ENCODE measurements at regions not wholly inside any gene's neighbourhood (a gene's known extent, or its start where the extent isn't known, plus 50 kb on each side); places are given as distances from the start of the nearest gene placed in this dataset.

DNA sequence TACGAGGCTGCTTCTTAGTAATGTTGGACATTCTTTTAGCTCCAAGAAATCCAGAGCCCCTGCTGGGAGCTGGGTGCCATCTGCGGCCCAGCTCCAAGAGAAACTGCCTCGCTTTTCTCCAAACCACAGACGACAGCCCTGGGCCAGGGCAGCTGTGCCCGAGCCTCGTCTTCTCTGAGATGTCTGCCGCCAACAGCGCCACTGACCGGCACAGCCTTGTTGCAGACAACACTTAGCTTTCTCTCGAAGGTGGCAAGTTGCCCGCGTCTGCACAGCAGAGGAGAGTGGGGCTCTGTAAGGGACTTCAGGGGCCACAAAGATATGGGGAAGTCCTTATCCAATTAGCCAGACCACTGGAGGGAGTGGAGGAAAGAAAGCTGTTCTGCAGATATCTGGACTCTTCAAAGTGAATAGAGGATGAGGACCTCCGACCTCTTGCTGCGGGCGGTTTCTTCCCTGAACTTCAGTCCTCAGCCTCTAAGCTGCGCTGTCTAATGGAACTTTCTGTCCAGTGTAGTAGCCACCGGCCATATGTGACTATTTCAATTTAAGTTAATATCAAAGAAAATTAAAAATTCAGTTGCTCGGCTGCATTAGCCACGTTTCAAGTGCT lies 63.9 kb upstream of the DISP3 start:
- DNase-seq (ENCODE audit: low spot score): no peak

DNA sequence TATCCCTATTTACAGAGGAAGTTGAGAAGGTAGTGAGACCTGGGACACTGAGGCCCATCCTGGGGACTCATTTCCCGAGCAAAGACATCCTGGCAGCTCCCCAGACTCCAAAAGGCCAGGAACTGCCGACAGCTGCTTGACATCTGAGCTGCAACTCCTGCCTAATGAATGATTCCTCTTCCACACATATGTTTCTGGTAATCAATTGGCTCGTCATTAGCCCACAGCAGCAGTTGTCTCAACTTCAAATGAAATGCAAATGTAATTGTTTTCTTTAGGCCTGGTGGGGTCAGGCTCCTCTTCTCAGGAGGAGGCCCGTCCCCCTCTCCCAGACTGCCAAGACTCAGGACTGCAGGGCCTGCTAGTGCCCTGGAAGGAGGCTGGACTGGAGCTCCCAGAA lies 61.8 kb upstream of the DISP3 start:
- no peak for DNase-seq (ENCODE audit: low spot score)

DNA sequence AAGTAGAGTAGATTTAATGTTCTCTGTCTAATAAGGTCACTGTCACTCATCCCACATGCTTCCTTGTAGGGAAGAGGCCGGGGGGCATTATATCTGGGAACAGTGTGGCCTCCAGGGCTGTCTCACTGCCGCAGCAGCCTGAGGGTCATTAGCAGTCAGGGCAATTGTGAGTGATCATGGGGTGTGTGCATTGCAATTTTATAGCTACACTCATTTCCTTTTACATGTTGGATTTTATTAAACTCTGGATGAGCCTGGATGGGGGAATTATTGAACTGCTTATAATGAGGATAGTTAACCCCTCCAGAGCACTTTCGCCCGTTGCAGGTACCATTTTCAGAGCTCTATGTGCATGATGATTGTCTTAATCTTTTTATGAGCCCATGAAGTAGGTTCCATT lies 60.9 kb upstream of the DISP3 start:
- DNase-seq (ENCODE audit: low spot score): no peak

DNA sequence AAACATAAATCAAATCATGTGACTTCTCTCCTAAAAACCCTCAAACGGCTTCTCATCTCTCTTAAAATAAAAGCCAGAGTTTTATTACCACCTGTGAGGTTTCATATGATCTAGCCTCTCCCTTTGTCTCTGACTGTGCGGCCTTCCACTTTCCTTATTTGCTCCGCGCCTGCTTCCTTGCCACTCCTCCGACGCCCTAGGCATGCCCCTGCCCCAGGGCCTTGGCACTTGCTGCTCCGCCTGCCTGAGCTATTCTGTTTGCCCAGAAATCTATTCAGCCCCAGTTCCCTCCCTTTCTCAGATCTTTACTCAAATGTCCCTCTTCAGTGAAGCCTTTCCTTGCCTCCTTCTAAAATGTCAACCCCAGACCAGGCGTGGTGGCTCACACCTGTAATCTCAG lies 57.5 kb upstream of the DISP3 start:
- DNase-seq (ENCODE audit: low spot score): no peak

DNA sequence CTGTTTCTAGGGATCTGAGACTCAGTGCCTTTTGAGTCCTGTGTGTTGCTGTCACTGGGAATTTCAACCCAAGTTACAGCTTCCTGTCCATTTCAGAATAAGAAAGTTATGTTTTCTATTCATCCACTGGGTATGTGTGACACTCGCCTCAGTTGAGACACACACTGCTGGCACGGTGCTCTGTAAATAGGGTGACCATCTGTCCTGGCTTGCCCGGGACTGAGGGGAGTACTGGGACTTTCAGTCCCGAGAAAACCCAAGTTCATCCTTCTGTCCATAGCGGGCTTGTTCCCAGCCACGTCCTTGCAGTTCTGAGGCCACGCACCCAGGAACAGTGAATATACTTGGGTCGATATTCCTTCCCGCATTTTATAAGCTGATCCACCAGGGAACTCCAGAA lies 56.3 kb upstream of the DISP3 start:
- DNase-seq (ENCODE audit: low spot score): no peak

DNA sequence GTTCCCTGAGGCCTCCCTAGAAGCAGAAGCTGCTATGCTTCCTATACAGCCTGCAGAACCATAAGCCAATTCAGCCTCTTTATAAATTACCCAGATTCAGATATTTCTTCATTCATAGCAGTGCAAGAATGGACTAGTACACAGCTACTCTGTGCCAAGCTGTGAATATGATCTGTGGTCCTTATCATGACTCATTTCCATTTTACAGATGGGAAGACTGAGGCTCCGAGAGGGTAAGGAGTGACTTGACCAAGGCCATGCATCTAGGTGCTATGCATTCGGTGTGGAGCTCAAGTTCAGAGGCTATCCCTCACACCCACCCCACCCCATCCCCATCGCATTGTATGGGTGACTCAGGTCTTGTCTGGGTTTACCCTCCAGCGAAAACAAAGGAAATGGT lies 52.3 kb upstream of the DISP3 start:
- DNase-seq (ENCODE audit: low spot score): no peak

DNA sequence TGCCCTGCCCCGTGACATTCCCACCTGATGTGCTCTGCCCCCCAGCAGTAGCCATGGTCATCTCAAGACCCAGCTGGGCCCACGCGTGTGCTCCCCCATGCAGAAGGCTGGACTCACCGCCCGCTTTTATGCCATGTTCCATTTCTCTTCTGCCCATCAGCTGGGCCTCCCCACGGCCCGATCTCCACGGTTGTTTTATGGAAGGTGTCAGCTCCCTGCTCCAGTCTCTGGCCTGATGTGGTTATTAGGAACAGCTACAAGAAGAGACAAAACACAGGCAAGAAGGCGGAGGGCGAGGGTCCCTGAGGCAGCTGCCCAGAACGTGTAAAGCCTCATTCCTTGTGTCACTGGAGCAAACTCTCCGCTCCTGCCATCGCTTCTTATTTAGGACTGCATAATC lies 50.2 kb upstream of the DISP3 start:
- no peak for DNase-seq (ENCODE audit: low spot score)

Measured in CD4-positive, alpha-beta T cell treated with Interleukin-6 at 100 ng/mL for 8 hours (primary cell).